Testis (tissue), 2 donors: ENCODE measurements at regions not wholly inside any gene's neighbourhood (a gene's known extent, or its start where the extent isn't known, plus 50 kb on each side); places are given as distances from the start of the nearest gene placed in this dataset.

Source experiments
- CTCF ChIP-seq, 3 experiments: fragments of 450-650 bp in 2 of 3; fragments of 200-600 bp in 1 of 3; sonication (generic) in 1 of 3; IDR thresholded peaks; one replicate each; pipeline ENCODE4 v1.5.1; 2016 to 2019; ENCODE audit warnings: antibody characterized with exemption in 3 of 3, mild to moderate bottlenecking in 2 of 3, moderate library complexity in 1 of 3
- POLR2A ChIP-seq: fragments of 450-650 bp; IDR thresholded peaks from one replicate; pipeline ENCODE4 v1.6.1; 2017; ENCODE audit warnings: antibody characterized with exemption, mild to moderate bottlenecking, moderate library complexity

- no peak for TF ChIP-seq POLR2A
- TF ChIP-seq CTCF (IDR thresholded peaks at IDR 0.05): no peak
Measured at GRCh38 chr15:35750051-35750450, 204.1 kb upstream of the DPH6 start.
